ENCODE measurements at regions not wholly inside any gene's neighbourhood (a gene's known extent, or its start where the extent isn't known, plus 50 kb on each side); places are given as distances from the start of the nearest gene placed in this dataset.

DNA sequence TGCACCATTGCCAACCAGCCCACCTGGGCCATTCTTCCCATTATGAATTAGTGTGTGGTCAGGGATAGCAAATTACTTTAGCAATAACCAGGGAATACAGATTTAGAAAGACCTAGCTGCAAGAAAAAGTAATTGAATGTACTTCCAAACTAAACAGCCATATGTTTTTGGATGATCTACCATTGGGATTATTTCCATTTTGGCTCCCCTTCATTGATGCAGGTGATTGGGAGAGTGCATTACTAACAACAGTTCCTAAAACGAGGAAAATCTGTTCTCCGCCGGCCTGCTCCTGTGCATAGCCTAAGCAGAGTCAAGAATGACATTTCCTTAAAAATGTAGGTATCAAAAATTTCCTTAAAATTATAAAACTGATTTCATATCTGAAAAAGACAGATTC lies 58.5 kb downstream of the MAIP1 start:
- DNase-seq (ENCODE audit: low read depth, low spot score), result no peak

- no peak for DNase-seq (ENCODE audit: low read depth, low spot score)
Observed at GRCh38 chr2:200021449-200022114, 66.2 kb downstream of the MAIP1 start.

- no peak for DNase-seq (ENCODE audit: low read depth, low spot score)
Observed at GRCh38 chr2:200022511-200022910, 67.1 kb downstream of the MAIP1 start.

GRCh38 chr2:200023570-200023969 lies 68.2 kb downstream of the MAIP1 start:
- no peak for DNase-seq (ENCODE audit: low read depth, low spot score)

DNA sequence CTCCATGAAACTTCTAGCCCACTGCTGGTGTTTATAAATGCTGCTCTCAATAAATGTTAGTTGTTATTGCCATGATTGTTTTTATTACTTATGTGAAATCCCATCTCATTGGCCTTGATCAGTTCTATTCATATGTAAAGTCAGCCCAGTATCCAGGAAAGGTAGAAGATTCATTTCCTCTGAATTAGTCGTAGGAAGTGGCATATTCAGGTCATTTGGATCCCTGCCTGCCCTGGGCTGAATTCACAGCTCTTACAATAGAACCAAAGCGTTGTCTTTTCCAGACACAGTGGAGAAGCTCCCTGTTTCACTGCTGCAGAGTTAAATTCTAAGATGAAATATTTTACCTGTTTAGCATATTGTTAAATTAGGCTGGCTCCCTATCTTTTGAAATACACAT lies 70.3 kb downstream of the MAIP1 start:
- DNase-seq (ENCODE audit: low read depth, low spot score), result peak; percentile 10

DNA sequence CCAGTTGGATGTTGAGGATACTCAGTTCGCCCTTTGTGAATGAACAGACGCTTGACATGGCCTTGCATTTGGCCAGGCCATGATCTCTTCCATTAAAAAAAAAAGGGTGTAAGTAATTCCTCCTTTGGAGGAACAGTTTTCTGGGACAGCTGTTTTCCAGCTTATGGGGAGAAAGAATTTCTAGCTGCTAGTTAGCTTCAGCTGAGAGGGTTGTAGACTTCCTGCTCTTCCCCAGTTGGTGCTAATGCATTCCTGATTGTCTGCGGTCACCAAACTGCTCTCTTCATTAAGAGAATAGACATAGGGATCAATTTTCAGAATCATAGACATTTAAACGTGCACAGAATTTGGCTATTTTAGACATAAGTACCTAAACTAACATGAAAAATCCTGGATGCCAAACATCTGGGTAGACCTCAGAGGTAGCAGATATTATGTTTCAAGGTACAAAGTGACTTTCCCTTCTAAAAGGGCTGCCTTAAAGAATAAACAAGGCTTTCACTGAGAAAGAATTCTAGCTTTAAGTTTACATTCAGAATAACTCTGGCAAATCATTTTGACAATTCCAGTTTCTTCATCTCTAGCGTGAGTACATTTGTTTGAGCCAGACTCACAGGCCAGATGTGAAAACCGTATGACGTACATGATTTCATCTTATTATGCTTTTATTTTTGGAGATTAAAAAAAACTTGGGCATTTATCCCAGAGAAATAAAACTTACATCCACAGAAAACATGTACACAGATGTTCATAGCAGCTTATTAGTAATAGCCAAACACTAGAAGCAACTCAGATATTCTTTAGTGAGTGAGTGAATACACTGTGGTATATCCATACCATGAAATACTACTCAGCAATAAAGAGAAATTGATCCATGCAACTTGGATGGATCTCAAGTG lies 71.2 kb downstream of the MAIP1 start:
- no peak for DNase-seq (ENCODE audit: low read depth, low spot score)

GRCh38 chr2:200028998-200029397 lies 73.6 kb downstream of the MAIP1 start:
- no peak for DNase-seq (ENCODE audit: low read depth, low spot score)

DNA sequence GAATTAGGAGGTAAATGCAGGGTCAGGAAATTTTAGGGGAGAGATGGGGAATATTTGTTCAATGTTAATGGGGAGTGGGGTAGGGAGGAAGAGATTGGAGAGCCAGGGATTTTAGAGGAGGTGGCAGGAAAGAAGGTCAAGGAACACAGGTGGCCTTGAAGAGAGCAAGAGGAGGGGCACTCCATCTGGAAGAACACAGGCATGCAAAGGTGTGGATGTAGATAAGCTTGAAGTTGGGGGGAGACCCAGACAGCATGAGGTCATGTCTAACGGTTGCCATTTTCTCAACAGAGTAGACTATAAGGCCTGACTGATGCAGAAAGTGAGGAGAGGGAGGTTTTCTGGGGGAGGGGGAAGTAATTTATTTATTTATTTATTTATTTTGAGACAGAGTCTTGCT lies 77.5 kb downstream of the MAIP1 start:
- DNase-seq (ENCODE audit: low read depth, low spot score), result no peak

- DNase-seq (ENCODE audit: low read depth, low spot score), result no peak
Observed at GRCh38 chr2:200033929-200034328, 78.5 kb downstream of the MAIP1 start.

GRCh38 chr2:200034816-200035215 lies 79.4 kb downstream of the MAIP1 start:
- DNase-seq (ENCODE audit: low read depth, low spot score), result no peak

DNA sequence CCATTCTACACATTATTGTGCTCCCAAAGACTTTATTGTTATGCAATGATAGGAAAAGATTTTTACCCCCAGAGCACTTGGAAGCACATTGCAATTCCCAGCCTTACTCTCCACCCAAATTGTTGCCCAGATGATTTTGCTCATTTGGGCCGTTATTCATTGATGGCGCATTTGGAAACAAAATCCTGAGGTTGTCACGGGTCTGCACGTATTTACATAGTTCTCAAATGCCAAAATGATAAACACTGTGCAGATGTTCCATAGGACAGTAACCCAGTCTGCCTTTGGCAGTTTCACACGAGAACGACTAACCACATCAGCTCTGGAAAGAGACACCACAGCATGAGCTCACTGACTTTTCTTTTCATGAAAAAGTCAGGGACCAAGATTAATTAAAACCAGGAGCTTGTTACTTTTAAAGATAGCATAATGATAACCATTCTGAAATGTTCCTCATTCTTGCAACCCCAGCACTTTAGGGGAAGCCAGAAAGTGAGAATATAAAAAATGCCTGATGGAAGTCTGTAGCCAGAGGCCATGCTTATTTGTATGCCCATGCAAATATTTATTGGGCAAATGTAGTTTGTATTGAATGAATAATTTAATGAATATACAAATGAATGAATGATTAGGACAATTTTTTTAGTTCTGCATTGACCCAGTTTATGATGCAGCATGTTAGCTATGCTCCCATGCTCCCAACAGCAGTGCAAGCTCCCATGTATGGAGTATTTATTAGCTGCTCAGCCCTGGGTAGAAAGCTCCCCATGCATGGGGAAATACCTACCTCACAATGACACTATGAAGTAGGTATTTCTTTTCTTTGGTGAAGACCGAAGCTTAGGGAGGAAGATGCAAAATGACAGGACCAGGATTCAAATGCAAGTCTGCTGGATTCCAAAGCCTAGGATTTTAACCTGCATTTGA lies 84.6 kb downstream of the MAIP1 start:
- DNase-seq (ENCODE audit: low read depth, low spot score), result no peak

GRCh38 chr2:200040831-200041230 lies 85.4 kb downstream of the MAIP1 start:
- DNase-seq (ENCODE audit: low read depth, low spot score), result no peak

DNA sequence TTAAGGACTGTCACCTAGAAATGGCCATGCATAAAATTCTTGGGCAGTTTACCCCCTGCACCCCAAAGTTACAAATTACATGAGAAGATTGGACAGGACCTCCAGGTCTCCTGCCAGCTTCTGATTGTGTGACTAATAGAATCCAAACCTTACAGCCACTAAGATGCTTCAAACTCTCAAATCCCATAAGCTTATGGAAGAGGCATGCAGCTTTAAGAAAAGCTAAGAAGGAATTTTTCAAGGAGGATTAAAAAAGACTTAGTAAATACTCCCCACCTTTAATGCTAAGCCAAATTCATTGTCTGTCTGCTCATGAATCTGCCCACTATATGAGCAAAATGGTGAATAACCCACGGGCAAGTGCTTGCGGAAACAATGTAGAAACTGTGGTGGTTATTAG lies 86.3 kb downstream of the MAIP1 start:
- no peak for DNase-seq (ENCODE audit: low read depth, low spot score)

- DNase-seq (ENCODE audit: low read depth, low spot score), result no peak
Observed at GRCh38 chr2:200042102-200042735, 86.8 kb downstream of the MAIP1 start.

GRCh38 chr2:200042944-200043343 lies 87.6 kb downstream of the MAIP1 start:
- no peak for DNase-seq (ENCODE audit: low read depth, low spot score)

- no peak for DNase-seq (ENCODE audit: low read depth, low spot score)
Observed at GRCh38 chr2:200044453-200044852, 89.1 kb downstream of the MAIP1 start.

DNA sequence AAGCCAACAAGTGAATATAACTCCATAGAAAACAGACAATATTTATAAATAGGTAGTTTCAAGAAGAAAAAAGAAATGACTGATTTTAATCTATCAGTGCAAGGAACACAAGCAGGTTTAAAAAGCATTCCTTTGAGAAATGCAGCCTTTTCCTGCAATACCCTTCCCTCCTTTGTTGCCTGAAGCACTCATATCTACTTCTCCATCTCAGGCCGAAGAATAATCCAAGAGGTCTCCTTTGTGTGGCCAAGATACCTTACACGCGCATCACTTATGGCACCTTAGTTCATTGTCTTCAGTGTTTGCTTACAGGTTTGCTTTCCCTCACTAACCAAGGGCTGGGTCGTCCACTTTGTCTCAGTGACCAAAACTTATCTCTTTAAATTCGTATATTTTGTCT lies 93.0 kb downstream of the MAIP1 start:
- DNase-seq (ENCODE audit: low read depth, low spot score), result no peak

DNA sequence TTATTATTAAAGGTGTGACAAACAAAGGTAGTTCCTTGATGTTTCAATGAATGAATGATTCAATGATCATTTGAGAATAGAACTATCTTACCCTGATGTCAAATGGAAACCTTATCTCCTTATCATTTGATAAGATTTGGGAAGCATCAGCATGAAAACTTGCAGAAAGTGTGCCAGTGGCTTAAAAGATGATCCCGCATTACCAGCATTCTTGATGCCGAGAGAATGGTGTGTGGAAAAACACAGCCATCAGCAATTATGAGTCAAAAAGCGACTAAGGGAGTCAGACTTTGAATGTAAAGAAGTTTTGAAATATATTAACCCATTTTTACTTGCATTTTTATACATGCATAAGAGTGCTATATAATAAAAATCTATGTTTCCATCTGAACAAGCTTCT lies 93.7 kb downstream of the MAIP1 start:
- DNase-seq (ENCODE audit: low read depth, low spot score), result no peak

- DNase-seq (ENCODE audit: low read depth, low spot score), result no peak
Observed at GRCh38 chr2:200050921-200051610, 95.7 kb downstream of the MAIP1 start.

- DNase-seq (ENCODE audit: low read depth, low spot score), result no peak
Observed at GRCh38 chr2:200051611-200051945, 96.2 kb downstream of the MAIP1 start.

DNA sequence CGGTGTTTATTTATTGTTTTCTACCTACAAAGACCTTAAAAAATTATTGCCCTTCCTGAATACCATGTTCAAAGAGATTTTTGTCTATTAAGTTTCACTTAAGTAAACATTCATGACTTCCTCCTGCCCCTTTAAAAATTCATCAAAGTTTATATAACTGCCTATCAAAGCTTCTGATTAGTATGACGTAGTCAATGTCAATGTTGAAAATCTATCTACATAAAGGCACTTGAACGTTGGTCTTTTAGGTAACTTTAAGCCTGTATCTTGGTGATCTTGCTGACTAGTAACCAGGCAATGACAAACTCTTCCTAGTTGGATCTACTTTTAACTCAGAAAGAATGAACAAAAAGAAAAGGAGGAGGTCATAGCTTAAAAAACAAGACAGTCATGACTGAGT lies 97.2 kb downstream of the MAIP1 start:
- no peak for DNase-seq (ENCODE audit: low read depth, low spot score)

Measured in pulmonary artery endothelial cell (primary cell).